IMR-90 (cell line): ENCODE measurements at regions not wholly inside any gene's neighbourhood (a gene's known extent, or its start where the extent isn't known, plus 50 kb on each side); places are given as distances from the start of the nearest gene placed in this dataset.
"Not testable (repeated sequence)": the region's sequence is repeated elsewhere in the genome, so short reads cannot be mapped to it uniquely, and the experiment has no call there.

Source experiments
- ATAC-seq: fragments of 200-7000 bp; cut with Tn5 transposase; 2 replicates; pipeline ENCODE4 v1.9.1; 2020; ENCODE audit warnings: low read depth, mild to moderate bottlenecking, moderate library complexity
- BruUV-seq: library from RNA; stranded (reverse); fragments of 400-500 nt; replicated peaks from 2 replicates; lab custom pipeline; 2021; lab: Mats Ljungman, UMichigan
- CTCF ChIA-PET: fragments of 300-600 bp; formaldehyde crosslinking; extraction: SDS; loops from one replicate; lab custom pipeline; 2021; ENCODE audit warnings: antibody characterized with exemption; lab: Yijun Ruan, JAX
- POLR2A ChIA-PET: fragments of 300-600 bp; sonication (Branson Sonifier 250); formaldehyde crosslinking; loops from one replicate; lab custom pipeline; 2022; ENCODE audit warnings: antibody characterized with exemption; ENCODE audit not compliant: unreplicated experiment; lab: Charles Lee
- DNase-seq: peaks from one replicate; pipeline ENCODE4 v3.0.0; 2013
- H2AFZ ChIP-seq: replicated peaks from 2 replicates; pipeline ENCODE3; 2013; ENCODE audit warnings: low read length, mild to moderate bottlenecking; ENCODE audit not compliant: poor library complexity
- H2AK5ac ChIP-seq: 2 replicates; pipeline ENCODE4 v1.6.1; 2013; ENCODE audit warnings: low read depth, low read length, inconsistent platforms
- H2AK9ac ChIP-seq: replicated peaks from 2 replicates; pipeline ENCODE3; 2013; ENCODE audit warnings: mild to moderate bottlenecking, low read depth, low read length, moderate library complexity; ENCODE audit not compliant: poor library complexity
- H2BK120ac ChIP-seq: 2 replicates; pipeline ENCODE4 v1.6.1; 2013; ENCODE audit warnings: low read depth, low read length, inconsistent platforms
- H2BK15ac ChIP-seq: 3 replicates; pipeline ENCODE4 v1.6.1; 2013; ENCODE audit warnings: low read depth, low read length, inconsistent platforms
- H2BK20ac ChIP-seq: 2 replicates; pipeline ENCODE4 v1.6.1; 2013; ENCODE audit warnings: low read depth, mild to moderate bottlenecking, inconsistent platforms, low read length, moderate library complexity
- H2BK5ac ChIP-seq: 2 replicates; pipeline ENCODE4 v1.6.1; 2013; ENCODE audit warnings: mild to moderate bottlenecking, low read depth, low read length, inconsistent platforms; ENCODE audit not compliant: poor library complexity, severe bottlenecking
- H3K14ac ChIP-seq: replicated peaks from 2 replicates; pipeline ENCODE4 v1.6.1; 2013; ENCODE audit warnings: low read depth, low read length, inconsistent platforms
- H3K18ac ChIP-seq: 2 replicates; pipeline ENCODE4 v1.6.1; 2013; ENCODE audit warnings: low read depth, low read length, control low read depth
- H3K23ac ChIP-seq: 2 replicates; pipeline ENCODE4 v1.6.1; 2013; ENCODE audit warnings: low read depth, low read length, inconsistent platforms
- H3K27ac ChIP-seq: 2 replicates; pipeline ENCODE4 v1.5.1; 2013; ENCODE audit warnings: mild to moderate bottlenecking, control low read depth, low read length; ENCODE audit not compliant: insufficient read depth
- H3K27me3 ChIP-seq: 2 replicates; pipeline ENCODE4 v1.6.1; 2013; ENCODE audit warnings: low read length; ENCODE audit not compliant: control insufficient read depth, insufficient read depth
- H3K36me3 ChIP-seq: 2 replicates; pipeline ENCODE4 v1.6.1; 2013; ENCODE audit warnings: low read length, mixed read lengths; ENCODE audit not compliant: control insufficient read depth, insufficient read depth
- H3K4ac ChIP-seq: 2 replicates; pipeline ENCODE4 v1.6.1; 2013; ENCODE audit warnings: low read depth, low read length, inconsistent platforms
- H3K4me1 ChIP-seq: 2 replicates; pipeline ENCODE4 v1.6.1; 2013; ENCODE audit warnings: low read length, mixed read lengths; ENCODE audit not compliant: control insufficient read depth, insufficient read depth
- H3K4me2 ChIP-seq: 2 replicates; pipeline ENCODE4 v1.6.1; 2013; ENCODE audit warnings: low read depth, mild to moderate bottlenecking, control low read depth, low read length, moderate library complexity
- H3K4me3 ChIP-seq: 2 replicates; pipeline ENCODE4 v1.5.1; 2013; ENCODE audit warnings: low read depth, mild to moderate bottlenecking, control low read depth, low read length, moderate library complexity; ENCODE audit not compliant: insufficient read depth
- H3K56ac ChIP-seq: 2 replicates; pipeline ENCODE4 v1.6.1; 2013; ENCODE audit warnings: low read length, inconsistent platforms; ENCODE audit not compliant: insufficient read depth; ENCODE audit errors: extremely low read depth
- H3K79me1 ChIP-seq, 2 experiments: 2 replicates each; pipeline ENCODE4 v1.6.1; 2013; ENCODE audit warnings: low read length in 2 of 2, inconsistent platforms in 1 of 2, low read depth in 1 of 2
- H3K9ac ChIP-seq: 2 replicates; pipeline ENCODE4 v1.6.1; 2013; ENCODE audit warnings: low read depth, low read length, control low read depth
- H3K9me1 ChIP-seq: 2 replicates; pipeline ENCODE4 v1.6.1; 2013; ENCODE audit warnings: low read length, inconsistent platforms; ENCODE audit not compliant: insufficient read depth
- H3K9me3 ChIP-seq: 2 replicates; pipeline ENCODE4 v1.6.1; 2013; ENCODE audit warnings: low read length; ENCODE audit not compliant: control insufficient read depth, insufficient read depth
- H4K20me1 ChIP-seq: 2 replicates; pipeline ENCODE4 v1.6.1; 2013; ENCODE audit warnings: low read length, inconsistent platforms; ENCODE audit not compliant: insufficient read depth
- H4K5ac ChIP-seq: 2 replicates; pipeline ENCODE4 v1.6.1; 2013; ENCODE audit warnings: mild to moderate bottlenecking, low read depth, low read length, control low read depth
- H4K8ac ChIP-seq, 2 experiments: 2 replicates each; pipeline ENCODE4 v1.6.1; 2013; ENCODE audit warnings: low read depth in 2 of 2, low read length in 2 of 2, control low read depth in 1 of 2, inconsistent platforms in 1 of 2
- H4K91ac ChIP-seq: 2 replicates; pipeline ENCODE4 v1.6.1; 2013; ENCODE audit warnings: low read depth, low read length, inconsistent platforms; ENCODE audit not compliant: insufficient read depth
- BHLHE40 ChIP-seq: fragments of 150-350 bp; IDR thresholded peaks from 2 replicates; pipeline ENCODE4 v1.6.1; 2016; ENCODE audit warnings: mild to moderate bottlenecking, low read depth, low read length
- CEBPB ChIP-seq: IDR thresholded peaks from 2 replicates; pipeline ENCODE4 v1.6.1; 2012; ENCODE audit warnings: low read depth, low read length, improper control_type of control experiment
- CHD1 ChIP-seq: IDR thresholded peaks from 2 replicates; pipeline ENCODE4 v1.6.1; 2012; ENCODE audit warnings: low read depth, low read length, improper control_type of control experiment
- FOS ChIP-seq: fragments of 150-350 bp; IDR thresholded peaks from 2 replicates; pipeline ENCODE4 v1.6.1; 2016; ENCODE audit warnings: low read depth, low read length
- MAFK ChIP-seq: IDR thresholded peaks from 2 replicates; pipeline ENCODE4 v1.6.1; 2012; ENCODE audit warnings: low read depth, low read length, improper control_type of control experiment
- MAZ ChIP-seq: IDR thresholded peaks from 2 replicates; pipeline ENCODE4 v1.6.1; 2012; ENCODE audit warnings: low read depth, mild to moderate bottlenecking, low read length, improper control_type of control experiment, moderate library complexity, borderline replicate concordance
- MXI1 ChIP-seq: IDR thresholded peaks from 2 replicates; pipeline ENCODE4 v1.6.1; 2012; ENCODE audit warnings: low read depth, mild to moderate bottlenecking, low read length, moderate library complexity, borderline replicate concordance
- NFE2L2 ChIP-seq: fragments of 150-350 bp; IDR thresholded peaks from 2 replicates; pipeline ENCODE4 v1.6.1; 2016; ENCODE audit warnings: low read depth, mild to moderate bottlenecking, low read length
- POLR2A ChIP-seq: IDR thresholded peaks from 2 replicates; pipeline ENCODE4 v1.6.1; 2012; ENCODE audit warnings: mild to moderate bottlenecking, low read depth, low read length
- RAD21 ChIP-seq: IDR thresholded peaks from 2 replicates; pipeline ENCODE4 v1.6.1; 2012; ENCODE audit warnings: low read length, improper control_type of control experiment
- RCOR1 ChIP-seq: IDR thresholded peaks from 2 replicates; pipeline ENCODE4 v1.6.1; 2012; ENCODE audit warnings: mild to moderate bottlenecking, low read length, improper control_type of control experiment; ENCODE audit not compliant: insufficient replicate concordance
- RFX5 ChIP-seq: IDR thresholded peaks from 2 replicates; pipeline ENCODE4 v1.8.0; 2012; ENCODE audit warnings: low read depth, mild to moderate bottlenecking, low read length, moderate library complexity
- SMC3 ChIP-seq: fragments of 150-350 bp; IDR thresholded peaks from 2 replicates; pipeline ENCODE4 v1.6.1; 2016; ENCODE audit warnings: low read depth, mild to moderate bottlenecking, antibody characterized with exemption, low read length, moderate library complexity
- WGBS, 2 experiments: methylation state at CpG; one replicate each; pipeline versions ENCODE4 v1.1.5 to v1.1.7; 2013; ENCODE audit warnings: missing lambda C conversion rate in 2 of 2; ENCODE audit not compliant: insufficient read length in 1 of 2; ENCODE audit errors: extremely low coverage in 2 of 2; 5-methylcytosine and 5-hydroxymethylcytosine counted together
- dilution Hi-C: fragments of 300-500 bp; cut with HindIII; formaldehyde crosslinking; loops from one replicate; pipeline ENCODE4 v1.14.3; 2018; ENCODE audit warnings: low sequenced_read_pairs; ENCODE audit not compliant: unreplicated experiment
- in situ Hi-C: fragments of 300-500 bp; cut with MboI; formaldehyde crosslinking; loops from 3 replicates; pipeline ENCODE4 v1.14.3; 2019; ENCODE audit warnings: low sequenced_read_pairs, inconsistent platforms, mixed read lengths
- intact Hi-C: fragments of 100-400 bp; cut with micrococcal nuclease; formaldehyde crosslinking; loops from 2 replicates; pipeline ENCODE4 v1.10.0; 2022

DNA sequence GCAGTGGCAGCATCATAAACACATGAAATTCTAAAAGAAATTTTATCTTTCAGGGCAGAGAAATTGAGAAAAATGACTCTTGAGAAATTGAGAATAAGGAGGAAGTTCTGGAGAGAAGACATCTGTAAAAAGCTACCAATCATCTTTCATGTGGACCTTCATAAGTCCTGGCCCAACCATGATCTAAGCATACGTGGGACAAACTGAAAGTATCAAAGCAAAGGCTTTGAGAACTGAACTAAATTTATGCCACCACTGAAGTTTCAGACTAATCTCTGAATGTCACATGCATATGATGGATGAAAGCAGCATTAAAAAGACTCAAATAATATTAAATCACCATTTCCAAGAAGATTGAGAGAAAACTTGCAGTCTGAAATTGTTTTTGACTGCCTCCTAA is 1502.8 kb upstream of the LRRTM3 start:
- H3K9ac ChIP-seq = no peak overlapping the region
- no CpG with 5 or more reads among the region's 1 CpG for WGBS, 2 experiments

DNA sequence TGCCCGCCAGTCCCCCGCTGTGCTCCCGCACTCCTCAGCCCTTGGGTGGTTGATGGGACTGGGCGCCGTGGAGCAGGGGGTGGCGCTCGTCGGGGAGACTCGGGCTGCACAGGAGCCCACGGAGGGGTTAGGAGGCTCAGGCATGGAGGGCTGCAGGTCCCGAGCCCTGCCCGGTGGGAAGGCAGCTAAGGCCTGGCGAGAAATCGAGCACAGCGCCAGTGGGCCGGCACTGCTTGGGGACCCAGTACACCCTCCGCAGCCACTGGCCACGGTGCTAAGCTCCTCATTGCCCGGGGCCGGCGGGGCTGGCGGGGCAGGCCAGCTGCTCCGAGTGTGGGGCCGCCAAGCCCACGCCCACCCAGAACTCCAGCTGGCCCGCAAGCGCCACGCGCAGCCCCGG is 1496.5 kb upstream of the LRRTM3 start:
- DNase-seq, H3K23ac ChIP-seq, dilution Hi-C loops, H3K79me1 ChIP-seq, H4K91ac ChIP-seq, H4K5ac ChIP-seq, H3K9me1 ChIP-seq, H3K18ac ChIP-seq, H2AK5ac ChIP-seq, BruUV-seq, H3K4me3 ChIP-seq, H3K56ac ChIP-seq, H3K27ac ChIP-seq, H3K14ac ChIP-seq, in situ Hi-C loops, H3K4me1 ChIP-seq, H3K36me3 ChIP-seq, H4K8ac ChIP-seq, H3K4ac ChIP-seq, H3K9me3 ChIP-seq, H2AK9ac ChIP-seq, H2BK120ac ChIP-seq, intact Hi-C loops, H4K20me1 ChIP-seq, H3K27me3 ChIP-seq, H2BK15ac ChIP-seq, H2AFZ ChIP-seq, H3K9ac ChIP-seq, ATAC-seq, H2BK5ac ChIP-seq, H3K4me2 ChIP-seq, H2BK20ac ChIP-seq, POLR2A ChIA-PET: not testable (repeated sequence)
- 89% methylated on average over 8 of the region's 30 CpGs; no CpG with 5 or more reads in 1 of the 2 experiments for WGBS, 2 experiments
- CTCF ChIA-PET = interaction anchor here (0.6 kb wide), 1 partner anchor 263 kb away, joined by 4 read pairs; no protein-coding TSS in a partner anchor

More for the DNA sequence above, 1502.8 kb upstream of the LRRTM3 start:
- Histone ChIP-seq H3K14ac (no peak overlapping the region), H3K18ac (no peak overlapping the region), H3K27me3 (no peaks in the 10 kb centered on the region), H2BK15ac (no peak overlapping the region), H2AK5ac (no peak overlapping the region), H3K4ac (no peak overlapping the region), H3K27ac (no peak overlapping the region), H2BK120ac (no peak overlapping the region), H3K23ac (no peak overlapping the region), H3K4me1 (no peaks in the 10 kb centered on the region), H3K36me3 (no peaks in the 10 kb centered on the region), H2BK20ac (no peak overlapping the region), H2AFZ (no peak overlapping the region), H3K4me2 (no peak overlapping the region), H3K4me3 (no peak overlapping the region), H4K91ac (no peak overlapping the region), H3K79me1 (no peaks in the 10 kb centered on the region), H2BK5ac (no peak overlapping the region), H3K9me1 (no peaks in the 10 kb centered on the region), H3K56ac (no peak overlapping the region), H4K20me1 (no peaks in the 10 kb centered on the region), H4K8ac (no peak overlapping the region), H2AK9ac (no peak overlapping the region), H3K9me3 (peaks cover 2% of the 10 kb centered on the region; the same call in 1 of the 2 replicates), H4K5ac (no peak overlapping the region)
- no peak for TF ChIP-seq MAZ
- no peak for TF ChIP-seq POLR2A
- no peak for TF ChIP-seq SMC3
- TF ChIP-seq CEBPB = no peak
- no peak for TF ChIP-seq RCOR1
- no peak for TF ChIP-seq BHLHE40
- TF ChIP-seq RAD21 = no peak
- no peak for TF ChIP-seq CHD1
- TF ChIP-seq NFE2L2 = no peak
- TF ChIP-seq MAFK = no peak
- TF ChIP-seq FOS = no peak
- no peak for TF ChIP-seq RFX5
- TF ChIP-seq MXI1 = no peak
- intact Hi-C loops = no loop called here
- DNase-seq = no peak
- dilution Hi-C loops = no loop called here
- no peak for ATAC-seq
- CTCF ChIA-PET = no interaction called here
- in situ Hi-C loops = no loop called here
- no TSS peak for BruUV-seq
- POLR2A ChIA-PET = no interaction called here
